ENCODE measurements at regions not wholly inside any gene's neighbourhood (a gene's known extent, or its start where the extent isn't known, plus 50 kb on each side); places are given as distances from the start of the nearest gene placed in this dataset.

DNA sequence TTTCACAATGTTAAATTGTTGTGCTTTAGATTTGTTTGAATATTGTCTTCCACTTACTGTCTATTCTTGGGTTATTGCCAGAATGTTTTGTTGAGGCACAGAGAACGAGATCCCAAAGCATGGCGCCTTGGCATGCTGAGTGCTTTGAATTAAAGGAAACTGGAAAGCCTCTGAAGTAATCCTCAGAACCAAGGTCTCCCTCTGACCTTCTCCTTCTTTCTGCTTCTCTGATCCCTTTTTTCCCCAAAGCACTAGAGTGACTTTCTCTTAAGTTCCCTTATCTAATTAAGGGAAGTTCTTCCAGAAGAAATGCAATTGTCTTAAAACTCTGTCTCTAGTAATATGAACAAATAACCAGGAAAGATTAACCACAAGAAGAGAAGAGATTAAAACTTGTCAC, 214.7 kb downstream of the SPP2 start:
- DNase-seq = no peak

DNA sequence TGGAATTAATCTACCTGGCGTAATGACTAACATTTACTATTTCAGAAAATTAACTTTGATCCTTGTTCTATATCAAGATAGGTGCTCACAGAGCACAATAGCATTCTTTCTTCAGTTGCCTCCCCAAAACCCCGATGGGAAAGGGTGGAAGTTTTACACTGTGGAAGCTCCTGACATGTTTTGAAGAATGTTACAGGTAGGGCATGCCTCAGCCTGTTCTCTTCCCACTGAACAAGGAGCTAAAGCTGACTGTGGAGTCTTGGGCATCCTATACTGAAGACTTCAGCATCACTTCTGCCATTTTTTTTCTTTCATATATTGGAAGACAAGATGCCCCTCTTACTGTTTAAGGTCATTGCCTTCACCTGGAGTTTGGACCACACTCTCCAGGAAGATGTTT, 211.2 kb downstream of the SPP2 start:
- Histone ChIP-seq H3K4me1 (peaks cover 9 to 27% (median 10%) of the 10 kb centered on the region in 3 donors), H3K4me3 (no peak overlapping the region), H3K27me3 (no peaks in the 10 kb centered on the region), H3K27ac (no peak overlapping the region), H3K36me3 (no peaks in the 10 kb centered on the region), H3K9me3 (no peaks in the 10 kb centered on the region)
- TF ChIP-seq POLR2A (IDR thresholded peaks at IDR 0.05) = no peak
- TF ChIP-seq, protein P1, sequence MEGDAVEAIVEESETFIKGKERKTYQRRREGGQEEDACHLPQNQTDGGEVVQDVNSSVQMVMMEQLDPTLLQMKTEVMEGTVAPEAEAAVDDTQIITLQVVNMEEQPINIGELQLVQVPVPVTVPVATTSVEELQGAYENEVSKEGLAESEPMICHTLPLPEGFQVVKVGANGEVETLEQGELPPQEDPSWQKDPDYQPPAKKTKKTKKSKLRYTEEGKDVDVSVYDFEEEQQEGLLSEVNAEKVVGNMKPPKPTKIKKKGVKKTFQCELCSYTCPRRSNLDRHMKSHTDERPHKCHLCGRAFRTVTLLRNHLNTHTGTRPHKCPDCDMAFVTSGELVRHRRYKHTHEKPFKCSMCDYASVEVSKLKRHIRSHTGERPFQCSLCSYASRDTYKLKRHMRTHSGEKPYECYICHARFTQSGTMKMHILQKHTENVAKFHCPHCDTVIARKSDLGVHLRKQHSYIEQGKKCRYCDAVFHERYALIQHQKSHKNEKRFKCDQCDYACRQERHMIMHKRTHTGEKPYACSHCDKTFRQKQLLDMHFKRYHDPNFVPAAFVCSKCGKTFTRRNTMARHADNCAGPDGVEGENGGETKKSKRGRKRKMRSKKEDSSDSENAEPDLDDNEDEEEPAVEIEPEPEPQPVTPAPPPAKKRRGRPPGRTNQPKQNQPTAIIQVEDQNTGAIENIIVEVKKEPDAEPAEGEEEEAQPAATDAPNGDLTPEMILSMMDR (IDR thresholded peaks at IDR 0.05) = no peak
- intact Hi-C loops (cut with DNase I) = no loop called here
- DNase-seq = no peak
- WGBS, 2 donors = 41 to 42% methylated on average over 2 of the region's 2 CpGs

More for the DNA sequence above, 214.7 kb downstream of the SPP2 start:
- Histone ChIP-seq H3K27me3 (no peaks in the 10 kb centered on the region), H3K9me3 (no peaks in the 10 kb centered on the region), H3K27ac (no peak overlapping the region), H3K4me1 (peaks cover 0 to 17% (median 0%) of the 10 kb centered on the region in 3 donors), H3K4me3 (no peak overlapping the region), H3K36me3 (no peaks in the 10 kb centered on the region)
- intact Hi-C loops (cut with DNase I) = no loop called here
- TF ChIP-seq, protein P1 (IDR thresholded peaks at IDR 0.05) = no peak
- no peak for TF ChIP-seq POLR2A (IDR thresholded peaks at IDR 0.05)
- WGBS, 2 donors = 67 to 72% methylated on average over 2 of the region's 2 CpGs

DNA sequence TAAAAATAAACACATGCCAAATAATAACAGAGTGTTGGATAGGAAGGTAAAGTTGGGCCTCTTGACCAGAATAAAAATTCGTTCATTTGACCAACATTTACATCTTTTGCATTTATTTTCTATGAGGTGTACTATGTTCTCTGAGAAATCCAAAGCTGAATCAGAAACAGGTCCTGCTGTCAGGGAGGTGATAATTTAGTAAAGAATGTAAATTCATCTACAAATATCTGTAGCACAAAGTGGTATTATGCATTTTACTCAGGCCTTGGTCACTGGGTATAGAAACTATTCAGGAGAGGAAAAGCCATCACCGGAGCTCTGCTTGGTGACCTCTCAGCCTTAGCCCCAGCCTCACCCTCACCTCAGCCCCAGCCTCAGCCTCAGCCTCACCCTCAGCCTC, 208.9 kb downstream of the SPP2 start:
- intact Hi-C loops (cut with DNase I) = loop anchor here (5.0 to 10.0 kb wide), 2 partner anchors 108 to 125 kb away; no protein-coding TSS in a partner anchor
- no peak for DNase-seq
- 71 to 90% methylated on average over 2 of the region's 2 CpGs for WGBS, 2 donors
- H3K9me3 ChIP-seq = no peaks in the 10 kb centered on the region
- no peaks in the 10 kb centered on the region for H3K36me3 ChIP-seq
- peaks cover 9 to 37% (median 10%) of the 10 kb centered on the region in 3 donors for H3K4me1 ChIP-seq
- H3K27ac ChIP-seq = no peak overlapping the region
- TF ChIP-seq, protein P1 (IDR thresholded peaks at IDR 0.05) = no peak
- TF ChIP-seq POLR2A (IDR thresholded peaks at IDR 0.05) = no peak
- no peaks in the 10 kb centered on the region for H3K27me3 ChIP-seq
- no peak overlapping the region for H3K4me3 ChIP-seq

DNA sequence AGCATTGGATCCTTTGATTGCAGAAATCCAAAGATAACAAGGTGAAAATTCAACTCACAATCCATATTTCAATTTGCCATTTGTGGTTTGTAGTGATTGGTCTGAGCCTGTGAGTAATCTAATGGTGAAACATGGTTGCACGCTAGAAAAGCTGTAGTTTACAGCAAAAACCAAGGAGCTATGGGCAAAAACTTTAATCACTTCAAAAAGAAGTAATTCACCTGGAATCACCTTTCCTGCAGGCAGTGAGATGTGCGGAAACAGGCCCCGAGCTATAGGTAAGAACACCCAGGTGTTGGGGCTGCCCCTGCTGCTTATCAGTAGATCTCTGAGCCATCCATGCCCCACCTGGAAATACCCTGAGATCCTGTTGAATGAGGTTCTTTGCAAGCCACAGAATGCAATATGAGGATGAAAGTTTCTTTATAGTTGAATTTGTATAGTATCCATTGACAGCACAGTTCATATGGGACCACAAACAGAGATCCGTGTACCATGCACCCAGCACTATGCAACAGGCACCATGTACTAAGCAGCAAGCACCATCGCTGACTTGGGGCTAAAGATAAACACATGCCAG, 208.2 kb downstream of the SPP2 start:
- no peaks in the 10 kb centered on the region for H3K36me3 ChIP-seq
- no peak overlapping the region for H3K4me3 ChIP-seq
- DNase-seq = no peak
- peaks cover 9 to 43% (median 10%) of the 10 kb centered on the region in 3 donors for H3K4me1 ChIP-seq
- TF ChIP-seq, protein P1 (IDR thresholded peaks at IDR 0.05) = no peak
- no peak for TF ChIP-seq POLR2A (IDR thresholded peaks at IDR 0.05)
- no peaks in the 10 kb centered on the region for H3K27me3 ChIP-seq
- intact Hi-C loops (cut with DNase I) = loop anchor here (5.0 to 10.0 kb wide), 2 partner anchors 109 to 124 kb away; no protein-coding TSS in a partner anchor
- WGBS, 2 donors = 50 to 63% methylated on average over 4 to 5 of the region's 5 CpGs
- H3K27ac ChIP-seq = peak overlapping the region in 2 of 4 donors; percentile 3 to 69
- H3K9me3 ChIP-seq = no peaks in the 10 kb centered on the region

DNA sequence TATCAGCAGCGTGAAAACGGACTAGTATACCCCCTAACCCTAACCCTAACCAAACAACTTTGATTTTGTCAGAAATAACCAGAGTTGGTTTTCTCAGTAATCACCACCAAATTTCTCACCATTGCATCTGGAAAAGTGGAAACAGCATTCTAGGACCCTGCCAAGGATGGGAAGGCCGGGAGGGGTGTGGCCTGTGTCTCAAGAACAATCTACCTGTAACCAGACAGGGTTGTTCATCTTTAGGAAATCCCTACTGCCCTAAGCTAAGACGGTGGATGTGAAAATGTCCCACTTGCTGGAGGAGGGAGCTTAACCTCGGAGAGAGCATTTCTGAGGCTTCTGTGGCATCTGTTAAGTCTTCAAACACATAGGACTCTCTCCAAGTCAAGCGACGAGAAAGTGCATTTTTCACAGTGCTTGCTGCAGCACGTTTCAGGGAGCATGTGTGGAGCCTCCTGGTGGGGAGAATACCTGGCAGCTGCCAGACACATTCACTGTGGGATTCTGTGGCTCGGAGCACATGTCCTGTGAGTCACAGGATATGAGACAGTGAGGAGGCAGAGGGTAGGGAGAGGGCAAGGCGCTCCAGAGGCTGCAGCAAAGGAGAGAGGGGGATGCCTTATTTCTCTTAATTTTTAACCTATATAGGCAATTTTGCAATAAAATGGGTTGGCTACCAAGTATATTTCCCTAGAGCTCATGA, 207.5 kb downstream of the SPP2 start:
- no peaks in the 10 kb centered on the region for H3K27me3 ChIP-seq
- peak overlapping the region; percentile 11 to 69 (median 34) for H3K27ac ChIP-seq
- TF ChIP-seq POLR2A (IDR thresholded peaks at IDR 0.05) = no peak
- TF ChIP-seq, protein P1 (IDR thresholded peaks at IDR 0.05) = peak in 5 of 6 experiments; percentile 38 to 77 (median 54)
- H3K4me1 ChIP-seq = peaks cover 9 to 43% (median 10%) of the 10 kb centered on the region in 3 donors
- H3K9me3 ChIP-seq = no peaks in the 10 kb centered on the region
- H3K36me3 ChIP-seq = no peaks in the 10 kb centered on the region
- H3K4me3 ChIP-seq = no peak overlapping the region
- 15 to 36% methylated on average over 7 to 10 of the region's 10 CpGs for WGBS, 2 donors
- no peak for DNase-seq
- intact Hi-C loops (cut with DNase I) = loop anchor here (5.0 to 10.0 kb wide), 2 partner anchors 109 to 123 kb away; no protein-coding TSS in a partner anchor
